ENCODE measurements at regions not wholly inside any gene's neighbourhood (a gene's known extent, or its start where the extent isn't known, plus 50 kb on each side); places are given as distances from the start of the nearest gene placed in this dataset.

- TF ChIP-seq, protein P1, sequence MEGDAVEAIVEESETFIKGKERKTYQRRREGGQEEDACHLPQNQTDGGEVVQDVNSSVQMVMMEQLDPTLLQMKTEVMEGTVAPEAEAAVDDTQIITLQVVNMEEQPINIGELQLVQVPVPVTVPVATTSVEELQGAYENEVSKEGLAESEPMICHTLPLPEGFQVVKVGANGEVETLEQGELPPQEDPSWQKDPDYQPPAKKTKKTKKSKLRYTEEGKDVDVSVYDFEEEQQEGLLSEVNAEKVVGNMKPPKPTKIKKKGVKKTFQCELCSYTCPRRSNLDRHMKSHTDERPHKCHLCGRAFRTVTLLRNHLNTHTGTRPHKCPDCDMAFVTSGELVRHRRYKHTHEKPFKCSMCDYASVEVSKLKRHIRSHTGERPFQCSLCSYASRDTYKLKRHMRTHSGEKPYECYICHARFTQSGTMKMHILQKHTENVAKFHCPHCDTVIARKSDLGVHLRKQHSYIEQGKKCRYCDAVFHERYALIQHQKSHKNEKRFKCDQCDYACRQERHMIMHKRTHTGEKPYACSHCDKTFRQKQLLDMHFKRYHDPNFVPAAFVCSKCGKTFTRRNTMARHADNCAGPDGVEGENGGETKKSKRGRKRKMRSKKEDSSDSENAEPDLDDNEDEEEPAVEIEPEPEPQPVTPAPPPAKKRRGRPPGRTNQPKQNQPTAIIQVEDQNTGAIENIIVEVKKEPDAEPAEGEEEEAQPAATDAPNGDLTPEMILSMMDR (conservative IDR thresholded peaks at IDR 0.05; ENCODE audit: low read length) = no peak
- TF ChIP-seq EZH2phosphoT487 (IDR thresholded peaks at IDR 0.05; ENCODE audit: borderline replicate concordance, low read depth, low read length) = no peak
These were observed 599.2 kb downstream of the NR4A2 start for GRCh38 chr2:155733091-155733853.
